Stimulated activated CD8-positive, alpha-beta memory T cell treated with anti-CD3 and anti-CD28 coated beads, Interleukin-15, amount 100 ng/mL, for 24 hours (primary cell): ENCODE measurements at regions not wholly inside any gene's neighbourhood (a gene's known extent, or its start where the extent isn't known, plus 50 kb on each side); places are given as distances from the start of the nearest gene placed in this dataset.
"Not testable (repeated sequence)": the region's sequence is repeated elsewhere in the genome, so short reads cannot be mapped to it uniquely, and the experiment has no call there.

ENCODE experiments used
- DNase-seq: peaks from one replicate; pipeline ENCODE4 v3.0.0-alpha.2; 2020; ENCODE audit warnings: low read depth

DNA sequence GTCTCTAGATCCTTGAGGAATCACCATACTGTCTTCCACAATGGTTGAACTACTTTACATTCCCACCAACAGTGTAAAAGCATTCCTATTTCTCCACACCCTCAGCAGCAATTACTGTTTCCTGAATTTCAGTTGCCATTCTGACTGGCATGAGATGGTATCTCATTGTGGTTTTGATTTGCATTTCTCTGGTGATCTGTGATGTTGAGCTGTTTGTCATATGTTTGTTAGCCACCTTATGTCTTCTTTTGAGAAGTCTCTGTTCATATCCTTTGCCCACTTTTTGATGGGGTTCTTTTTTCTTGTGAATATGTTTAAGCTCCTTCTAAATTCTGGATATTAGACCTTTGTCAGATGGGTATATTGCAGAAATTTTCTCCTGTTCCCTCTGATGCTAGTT is 356.0 kb downstream of the IGSF11 start:
- not testable (repeated sequence) for DNase-seq

DNA sequence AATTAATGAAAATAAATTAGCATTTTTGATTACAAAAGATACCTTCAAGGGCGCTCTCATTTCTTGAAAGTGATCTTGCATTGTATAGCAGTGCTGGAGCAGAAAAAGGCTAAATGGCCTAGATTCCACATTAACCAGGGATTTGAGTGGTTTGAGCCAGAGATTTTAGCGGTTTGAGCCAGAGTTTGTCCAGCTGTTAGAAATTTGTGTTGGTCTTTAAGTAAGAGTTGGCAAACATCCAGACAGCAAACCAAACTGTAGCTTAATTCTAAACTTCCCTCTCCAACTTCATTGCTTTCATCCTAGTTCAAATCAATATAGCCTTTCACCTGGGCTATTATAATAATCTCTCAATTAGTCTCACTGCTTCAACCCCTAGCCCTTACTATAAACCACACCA is 351.7 kb downstream of the IGSF11 start:
- DNase-seq = no peak

DNA sequence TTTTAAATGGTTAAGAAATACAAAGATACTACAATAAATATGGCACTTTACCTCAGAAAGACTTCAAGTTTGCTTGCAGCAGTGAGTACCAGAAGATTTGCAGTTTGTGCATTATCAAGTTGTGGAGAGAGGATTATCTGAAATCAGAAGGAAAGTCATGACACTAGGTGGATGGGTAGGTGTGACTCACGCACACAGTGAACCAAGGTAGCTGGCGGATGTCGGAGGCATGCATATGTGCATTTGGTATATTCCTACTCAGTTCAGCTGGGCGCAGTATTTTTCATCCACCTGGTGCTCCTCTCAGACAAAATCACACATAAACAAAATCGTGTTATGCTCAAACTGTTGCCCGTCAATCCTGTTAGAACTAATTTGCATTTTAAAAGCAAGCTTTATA is 351.0 kb downstream of the IGSF11 start:
- DNase-seq = no peak

DNA sequence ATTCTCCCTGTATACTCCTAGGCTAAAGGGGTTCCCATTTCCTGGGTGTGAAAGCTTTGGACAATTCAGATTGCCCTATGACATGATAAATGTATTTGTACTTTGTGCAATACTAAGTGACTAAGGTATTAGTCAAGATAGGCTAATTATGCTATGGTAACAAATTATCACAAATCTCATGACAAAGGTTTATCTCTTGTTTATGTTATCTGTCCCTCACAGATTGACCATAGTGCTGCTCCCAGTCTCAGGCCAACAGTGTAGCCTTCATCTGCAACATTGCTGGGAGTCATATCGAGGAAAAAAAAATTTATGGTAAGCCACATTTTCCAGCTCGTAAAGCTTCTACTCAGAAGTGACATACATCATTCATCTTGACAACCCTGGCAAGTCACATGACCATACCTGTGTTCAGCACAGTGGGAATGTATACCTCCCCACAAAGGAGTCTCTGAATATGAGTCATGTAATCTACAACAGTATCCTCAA is 346.2 kb downstream of the IGSF11 start:
- no peak for DNase-seq

DNA sequence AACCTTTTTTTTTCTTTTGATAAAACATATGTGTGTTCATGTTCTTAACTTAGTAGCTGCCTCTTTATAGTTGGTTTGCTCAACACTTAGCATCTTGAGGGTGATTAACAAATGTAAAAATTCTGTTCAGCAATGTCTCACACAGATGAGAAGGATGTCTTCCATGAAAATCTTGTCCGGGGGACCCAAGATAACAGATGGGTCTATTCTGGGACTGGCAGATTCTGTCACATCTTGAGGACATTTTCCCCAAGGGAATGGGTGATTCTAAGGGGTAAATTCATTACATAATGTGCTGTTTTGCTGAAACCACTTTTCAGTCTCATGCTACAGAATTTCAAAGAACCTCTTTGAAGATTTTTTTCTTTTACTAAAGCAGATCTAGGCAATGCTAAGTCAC is 342.2 kb downstream of the IGSF11 start:
- no peak for DNase-seq

DNA sequence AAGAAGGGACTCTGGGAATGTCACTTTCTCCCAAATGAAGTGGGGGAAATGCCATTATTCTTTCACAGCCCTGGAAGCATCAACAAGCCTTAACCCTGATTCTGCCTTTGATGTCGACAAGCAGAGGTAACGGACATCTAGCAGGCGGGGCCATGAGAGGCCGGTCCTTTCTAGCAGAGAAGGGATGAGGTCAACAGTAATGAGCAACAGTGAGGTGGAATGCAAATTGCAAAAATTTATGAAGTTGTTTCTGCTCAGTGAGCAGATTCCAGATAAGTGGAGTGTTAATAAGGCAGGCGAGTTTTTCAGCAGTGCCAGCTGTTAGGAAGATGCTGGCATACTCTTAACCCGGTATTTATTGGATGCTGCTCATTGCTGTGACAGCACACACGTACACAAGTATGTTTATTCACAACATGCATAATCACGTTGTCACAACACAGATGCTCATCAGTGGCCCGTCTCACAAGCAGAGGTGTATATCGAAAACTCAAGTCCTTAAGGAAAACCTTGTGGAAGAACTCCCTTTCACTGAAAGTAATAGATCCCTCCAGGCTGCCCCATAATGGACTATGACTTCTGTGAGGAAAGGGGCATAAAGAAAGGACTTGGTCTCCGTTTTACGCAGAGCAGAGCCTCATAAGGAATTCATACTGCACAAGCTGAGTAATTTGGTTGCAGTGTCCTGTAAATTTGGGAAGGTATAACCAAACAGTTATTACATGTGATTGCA is 329.0 kb downstream of the IGSF11 start:
- no peak for DNase-seq

DNA sequence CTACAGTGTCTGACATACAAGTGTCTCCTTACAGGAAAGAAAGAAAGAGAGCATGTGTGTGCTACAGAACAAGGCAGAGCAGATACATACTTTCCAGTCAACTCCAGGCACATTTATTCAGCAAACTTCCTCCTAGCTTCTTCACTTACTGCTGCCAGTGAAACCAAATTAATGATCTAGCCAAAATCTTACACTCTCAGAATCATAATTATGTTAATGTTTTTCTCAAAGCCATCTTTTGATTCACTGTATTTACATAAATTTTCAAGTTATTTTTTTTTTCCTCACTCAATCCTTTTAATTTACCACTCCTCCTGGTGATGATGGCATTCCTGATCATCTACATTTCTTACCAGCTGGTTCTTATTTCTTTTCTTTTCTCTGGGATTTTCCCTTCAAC is 326.7 kb downstream of the IGSF11 start:
- no peak for DNase-seq

DNA sequence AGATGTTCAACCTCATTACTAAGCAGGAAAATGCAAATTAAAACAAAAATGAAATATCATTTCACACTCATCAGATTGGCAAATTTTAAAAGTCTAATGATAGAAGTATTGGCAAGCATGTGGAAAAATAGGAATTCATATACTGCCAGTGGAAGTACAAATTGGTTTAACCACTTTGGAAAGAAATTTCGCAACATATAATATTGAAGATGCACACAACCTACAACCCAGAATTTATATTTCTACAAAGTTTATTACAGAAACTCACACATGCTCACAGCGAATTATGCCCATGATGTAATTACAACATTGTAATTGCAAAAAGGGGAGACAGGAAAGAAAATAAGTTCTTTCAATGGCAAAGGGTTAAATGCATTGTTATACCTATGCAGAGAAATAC is 324.1 kb downstream of the IGSF11 start:
- no peak for DNase-seq

DNA sequence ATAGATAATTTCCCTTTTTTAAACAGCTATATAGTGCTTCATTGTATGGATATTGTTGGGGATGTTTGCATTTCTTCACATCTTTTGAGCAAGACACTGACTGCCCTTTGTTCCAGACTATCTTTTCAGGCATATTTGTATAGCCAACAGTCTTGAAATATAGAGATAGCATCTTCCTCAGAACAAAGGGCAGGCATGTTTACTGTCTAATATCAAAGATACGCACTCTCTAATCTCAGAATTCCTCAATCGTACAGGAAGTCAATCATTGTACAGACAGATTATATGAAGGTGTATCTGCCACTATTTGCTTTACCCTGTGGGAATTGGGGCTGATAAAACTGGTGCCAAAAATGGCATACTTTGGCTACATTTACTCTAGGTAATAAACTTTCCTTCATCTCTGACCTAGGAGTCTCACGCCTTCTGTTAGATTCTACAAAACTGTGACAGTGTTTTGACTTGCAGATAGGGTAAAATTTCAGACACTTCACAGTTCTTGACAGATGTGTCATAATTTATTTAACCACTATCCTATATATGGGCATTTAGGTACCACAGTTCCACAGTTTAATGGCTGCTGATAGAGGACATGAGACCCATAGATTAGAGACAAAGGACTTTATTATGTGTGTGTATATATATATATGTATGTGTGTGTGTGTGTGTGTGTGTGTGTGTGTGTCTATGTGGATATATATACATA is 321.0 kb downstream of the IGSF11 start:
- DNase-seq = no peak

DNA sequence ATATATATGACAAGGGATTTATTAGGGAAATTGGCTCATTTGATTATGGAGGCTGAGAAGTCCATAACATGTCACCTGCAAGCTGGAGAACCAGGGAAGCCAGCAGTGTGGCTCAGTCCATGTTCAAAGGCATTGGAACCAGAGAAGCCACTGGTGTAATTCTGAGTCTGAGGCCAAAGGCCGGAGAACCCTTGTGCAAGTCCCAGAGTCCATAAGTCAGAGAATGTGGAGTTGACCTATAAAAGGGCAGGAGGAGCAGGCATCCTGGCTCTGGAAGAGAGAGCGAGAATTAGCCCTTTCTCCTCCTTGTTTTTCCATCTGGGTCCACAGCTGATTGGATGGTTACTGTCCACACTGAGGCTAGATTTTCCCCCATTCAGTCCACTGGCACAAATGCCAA is 319.8 kb downstream of the IGSF11 start:
- DNase-seq = no peak

DNA sequence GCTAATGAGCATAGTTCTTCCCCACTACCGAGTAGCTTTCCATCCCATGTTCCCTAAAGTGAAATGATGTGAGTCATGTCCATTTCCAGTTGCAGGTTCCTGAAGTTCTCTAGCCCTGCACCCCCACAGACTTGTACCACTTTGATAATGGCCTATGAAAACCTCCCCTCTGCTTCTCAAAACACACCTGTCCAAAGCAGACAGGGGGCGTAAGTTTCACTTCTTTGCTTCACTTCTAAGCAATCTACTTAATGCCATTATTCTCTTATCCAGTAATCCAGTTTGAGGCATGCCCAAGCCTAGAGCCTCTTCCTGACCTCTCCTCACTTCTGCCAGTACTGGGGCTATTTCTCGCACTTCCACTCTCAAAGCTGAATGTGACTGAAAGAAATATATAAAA is 305.1 kb downstream of the IGSF11 start:
- no peak for DNase-seq

DNA sequence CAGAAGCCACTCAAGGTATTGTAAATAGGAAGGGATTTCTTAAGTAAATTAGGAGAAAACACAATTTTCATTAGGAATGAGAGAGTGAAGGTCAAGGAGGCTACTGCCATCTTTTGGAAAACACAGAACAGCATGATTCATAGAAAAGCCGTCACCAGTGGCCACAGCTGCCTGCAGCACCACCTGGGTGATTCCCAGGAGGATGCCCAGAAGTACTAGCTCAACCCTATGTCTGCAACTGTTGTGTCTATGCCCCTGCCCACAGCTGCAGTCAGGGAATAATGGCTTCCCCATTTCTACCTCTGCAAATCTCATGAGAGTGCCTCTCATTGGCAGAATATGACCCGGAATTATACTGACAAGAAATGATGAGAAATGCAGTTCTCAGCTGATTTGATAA is 300.0 kb downstream of the IGSF11 start:
- no peak for DNase-seq

DNA sequence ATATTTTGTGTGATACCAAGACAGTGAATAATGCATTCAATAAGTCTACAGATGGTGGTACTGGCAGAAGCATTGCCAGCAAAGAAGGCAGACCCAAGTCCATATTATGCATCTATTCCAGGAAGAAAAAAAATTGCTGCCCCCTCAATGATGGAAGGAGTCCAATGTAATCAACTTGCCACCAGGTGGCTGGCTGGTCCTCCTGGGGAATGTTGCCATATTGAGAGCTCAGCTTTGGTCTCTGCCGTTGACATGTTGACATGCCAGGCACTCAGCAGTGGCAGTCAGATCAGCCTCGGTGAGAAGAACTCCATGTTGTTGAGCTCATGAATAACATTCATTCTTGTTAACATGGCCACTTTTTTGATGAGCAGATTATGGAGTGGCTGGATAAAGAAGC is 298.5 kb downstream of the IGSF11 start:
- DNase-seq = no peak

DNA sequence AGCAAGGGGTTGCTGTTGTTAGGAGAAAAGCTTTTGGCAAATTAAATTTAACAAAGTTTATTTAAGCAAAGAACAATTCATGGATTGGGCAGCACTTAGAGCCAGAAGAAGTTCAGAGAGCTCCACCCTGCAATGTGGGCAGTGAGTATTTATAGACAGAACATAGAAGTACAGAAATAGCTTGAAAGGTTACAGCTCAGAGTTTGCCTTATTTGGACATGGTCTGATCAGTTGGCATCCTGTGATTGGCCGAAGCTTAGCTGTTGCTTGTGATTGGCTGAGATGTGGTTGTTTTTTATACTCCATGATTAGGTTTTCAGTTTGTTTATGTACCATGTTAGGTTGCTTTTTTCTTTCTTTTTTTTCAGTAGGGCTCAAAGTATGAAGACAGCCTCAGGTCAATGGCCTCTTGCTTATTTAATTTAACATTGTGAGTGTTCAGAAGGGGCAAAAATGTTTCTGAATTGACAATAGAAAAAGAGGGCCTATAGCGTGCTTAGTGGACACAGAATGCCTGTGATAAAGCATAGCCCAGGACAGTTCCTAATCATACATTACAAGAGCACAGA is 293.8 kb downstream of the IGSF11 start:
- no peak for DNase-seq

DNA sequence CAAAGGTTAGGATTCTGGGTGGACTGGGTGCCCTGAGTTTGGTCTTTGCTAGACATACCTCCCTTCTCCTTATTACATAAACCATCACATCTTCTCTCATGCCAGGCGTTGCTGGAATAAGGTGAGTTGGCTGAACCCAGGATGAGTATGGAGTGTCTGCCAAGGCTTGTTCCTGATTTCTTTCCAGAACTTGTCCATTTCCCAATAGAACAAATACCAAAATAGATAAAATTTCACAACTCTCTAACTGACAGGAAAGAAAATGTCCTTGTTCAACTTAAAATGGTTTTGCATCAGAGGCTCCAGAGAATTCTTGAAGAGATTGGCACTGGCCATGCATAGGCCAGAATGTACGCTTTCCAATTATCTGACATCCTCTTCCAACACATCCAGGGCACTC is 291.9 kb downstream of the IGSF11 start:
- DNase-seq = no peak

DNA sequence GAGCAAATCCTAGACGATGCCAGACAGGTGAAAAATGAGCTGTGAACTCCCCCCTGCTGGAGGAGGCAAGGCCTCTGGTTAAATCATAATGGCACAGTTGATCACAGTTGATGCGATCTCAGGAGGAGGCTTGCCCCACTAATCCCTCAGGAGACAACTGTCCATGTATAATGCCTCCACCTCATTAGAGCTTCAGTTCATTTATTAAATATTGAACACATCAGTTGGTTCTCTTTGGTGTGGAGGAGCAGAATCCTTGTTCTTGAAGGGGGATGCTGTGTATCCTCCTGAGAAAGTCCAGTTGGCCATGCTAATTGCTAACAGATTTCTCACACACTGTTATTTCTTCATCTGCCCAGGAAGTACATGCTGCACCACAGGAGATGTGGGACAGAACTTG is 290.5 kb downstream of the IGSF11 start:
- no peak for DNase-seq

DNA sequence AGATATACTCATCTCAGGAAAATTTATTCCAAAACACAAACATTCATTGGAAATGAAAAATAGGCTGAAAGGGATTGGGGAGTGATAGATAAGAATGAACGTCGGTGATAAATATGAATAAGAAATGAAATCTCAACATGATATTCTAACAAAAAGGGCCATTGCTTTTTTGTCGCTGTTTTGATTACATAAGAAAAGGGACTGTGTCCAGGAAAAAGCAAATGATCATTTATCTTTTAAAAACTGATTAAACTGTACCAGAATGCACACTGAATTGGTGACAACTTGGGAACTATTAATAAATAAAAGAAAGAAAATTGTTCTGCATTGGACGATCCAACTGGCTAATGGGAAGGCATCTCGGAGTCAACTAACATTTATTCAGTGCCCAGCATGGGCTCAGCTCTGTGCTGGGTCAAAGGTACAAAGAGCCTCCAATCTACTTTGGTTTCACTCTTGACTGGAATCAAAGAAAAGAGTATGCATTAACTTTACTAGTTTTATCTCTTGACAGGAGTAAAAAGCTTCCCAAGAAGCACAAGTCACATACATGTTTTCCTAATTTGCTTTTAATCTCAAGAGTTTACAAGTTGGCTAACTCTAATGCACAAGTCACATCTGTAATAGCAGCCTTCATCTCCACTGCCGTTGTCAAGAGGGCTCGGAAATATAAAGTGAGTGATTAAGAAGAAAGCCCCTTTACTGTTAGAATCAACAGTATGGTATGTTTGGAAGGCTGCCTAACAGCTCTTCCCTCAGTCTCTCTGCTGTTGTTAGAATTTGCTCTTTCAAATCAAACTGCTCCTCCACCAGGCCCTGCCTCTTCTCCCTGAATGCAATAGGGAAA is 280.0 kb downstream of the IGSF11 start:
- no peak for DNase-seq

DNA sequence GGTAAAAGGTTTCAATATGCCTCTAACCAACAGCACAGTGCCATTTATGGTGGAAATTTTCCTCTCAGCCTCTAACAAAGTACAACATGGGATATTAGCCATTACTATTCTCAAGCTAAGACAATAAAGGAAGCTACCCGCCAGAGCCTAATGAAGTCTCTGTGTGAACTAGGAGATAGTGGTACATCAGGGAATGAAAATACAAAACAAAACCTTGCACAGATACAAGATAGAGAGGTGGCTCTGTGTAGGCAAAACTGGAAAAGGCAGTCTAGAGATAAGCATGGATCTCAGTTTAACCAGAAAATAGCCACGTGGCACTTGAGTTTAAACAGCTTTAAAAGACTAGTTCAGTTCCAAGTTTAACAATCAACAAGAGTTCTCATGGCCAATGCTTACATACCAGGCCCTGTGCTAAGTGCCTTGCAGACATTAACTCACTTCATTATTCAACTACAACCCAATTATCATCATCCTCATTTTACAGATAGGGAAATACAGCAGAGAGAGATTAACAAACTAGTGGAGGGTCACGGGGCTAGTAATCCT is 279.3 kb downstream of the IGSF11 start:
- no peak for DNase-seq

DNA sequence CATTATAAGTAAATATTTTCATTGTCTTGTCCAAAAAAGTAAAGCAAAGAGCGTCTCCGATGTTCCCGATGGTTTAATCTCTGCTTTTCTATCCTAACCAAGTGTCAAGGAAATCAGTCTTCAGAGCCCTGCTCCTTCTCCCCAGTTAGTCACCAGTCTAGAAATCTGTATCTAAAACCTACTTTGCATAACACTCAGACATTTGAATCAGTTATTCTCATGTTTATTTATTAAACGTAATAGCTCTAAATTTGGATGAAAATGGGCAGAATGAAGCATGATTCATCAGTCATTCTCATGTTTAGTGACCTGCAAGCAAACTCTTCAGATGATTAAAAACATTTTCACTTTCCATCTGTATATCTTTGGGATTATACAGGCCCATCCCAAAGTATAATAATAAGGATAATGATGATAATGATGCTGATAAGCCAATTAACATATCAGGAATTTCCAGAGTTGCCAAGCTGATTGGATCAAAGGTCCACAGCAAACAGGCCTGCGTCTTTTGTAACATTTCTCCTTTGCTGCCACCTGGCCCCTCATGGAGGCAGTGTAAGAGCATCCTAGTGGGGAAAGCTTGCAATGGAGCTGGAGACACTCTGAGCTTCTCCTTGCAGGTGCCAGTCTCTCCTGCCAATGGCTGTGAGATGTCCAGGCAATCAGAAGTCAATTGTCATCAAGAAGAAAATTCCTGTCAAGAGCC is 273.9 kb downstream of the IGSF11 start:
- DNase-seq = no peak

DNA sequence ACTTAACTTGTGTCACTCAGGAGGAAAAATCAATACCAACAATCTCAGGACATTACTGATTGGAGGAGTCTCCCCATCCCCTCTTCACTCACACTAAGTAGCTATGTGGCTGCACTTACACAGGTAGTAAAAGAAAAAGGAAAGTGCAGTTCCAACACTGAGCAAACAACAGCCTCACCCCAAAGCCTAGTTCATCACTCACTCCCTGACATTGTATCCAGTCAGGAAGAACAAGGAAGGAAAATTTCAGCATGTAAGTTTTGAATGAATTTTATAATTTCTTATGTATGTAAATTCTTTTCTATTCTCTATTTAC is 273.4 kb downstream of the IGSF11 start:
- no peak for DNase-seq

DNA sequence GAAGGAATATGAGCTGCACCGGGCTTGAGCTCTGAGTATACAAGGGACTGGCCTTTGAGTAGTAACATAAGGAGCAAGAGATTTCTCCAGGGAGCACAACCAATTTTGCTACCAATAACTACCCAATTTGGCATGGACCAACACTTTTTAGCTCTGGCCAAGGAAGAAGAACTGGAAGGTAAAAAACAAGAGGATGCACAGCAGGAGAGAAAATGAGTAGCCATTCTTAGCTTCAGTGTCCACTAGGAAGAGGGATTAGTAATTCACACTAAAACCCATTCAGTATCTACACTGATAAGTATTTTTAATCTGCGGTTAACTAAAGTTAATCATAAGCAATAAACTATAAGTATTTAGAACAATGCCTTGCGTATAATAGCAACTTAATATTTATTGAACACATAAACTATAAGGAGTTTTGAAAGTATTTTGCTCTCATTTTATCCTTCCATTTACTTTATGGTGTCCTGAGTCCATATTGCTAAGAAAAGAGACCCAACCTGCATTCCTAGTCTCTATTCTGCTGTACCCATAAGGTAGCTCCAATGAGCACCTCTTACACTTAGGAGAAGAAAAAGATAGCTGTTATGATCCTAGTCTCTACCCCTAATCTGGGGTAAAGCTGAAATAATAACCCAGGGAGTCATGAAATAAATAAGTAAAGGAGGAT is 268.9 kb downstream of the IGSF11 start:
- no peak for DNase-seq
